ENCODE measurements at regions not wholly inside any gene's neighbourhood (a gene's known extent, or its start where the extent isn't known, plus 50 kb on each side); places are given as distances from the start of the nearest gene placed in this dataset.

- Mint-ChIP-seq H3K4me3 (no peak overlapping the region), H3K27ac (no peak overlapping the region), H3K36me3 (ENCODE audit: low read depth) (peaks cover 6% of the 10 kb centered on the region), H3K4me1 (peaks cover 11% of the 10 kb centered on the region), H3K9me3 (peaks cover 11% of the 10 kb centered on the region), H3K27me3 (peaks cover 2% of the 10 kb centered on the region)
- POLR2A ChIA-PET, result interaction anchor here (0.8 kb wide), 1 partner anchor 8 kb away, joined by 3 read pairs; no protein-coding TSS in a partner anchor
- CTCF ChIA-PET, result interaction anchor here (0.6 kb wide), 1 partner anchor 316 kb away, joined by 3 read pairs; no protein-coding TSS in a partner anchor
- no peak for DNase-seq
Observed at GRCh38 chr2:2610751-2611150, 279.7 kb upstream of the MYT1L start.

DNA sequence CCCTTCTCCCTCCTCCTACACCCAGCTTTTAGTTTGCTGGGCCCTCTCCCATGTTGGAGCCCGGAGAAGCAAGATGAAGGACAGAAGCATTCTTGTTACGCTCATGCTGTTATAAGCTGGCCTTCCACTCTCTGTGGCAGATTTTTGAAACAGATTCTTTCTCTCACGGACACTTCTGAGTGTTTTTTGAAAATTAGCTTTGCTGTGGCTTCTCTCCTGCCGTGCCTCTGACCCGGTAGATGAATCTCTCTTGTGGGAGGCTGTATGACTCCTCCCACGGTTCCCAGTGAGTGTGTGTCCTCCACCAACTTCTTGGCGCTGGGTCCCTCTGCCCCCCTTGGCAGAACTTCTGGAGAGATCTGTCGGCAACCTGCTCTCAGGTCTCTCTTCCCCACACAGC is 269.3 kb upstream of the MYT1L start:
- peaks cover 3% of the 10 kb centered on the region for H3K9me3 Mint-ChIP-seq
- CTCF ChIA-PET, result no interaction called here
- no peak for DNase-seq
- H3K27me3 Mint-ChIP-seq, result no peaks in the 10 kb centered on the region
- no peaks in the 10 kb centered on the region for H3K4me1 Mint-ChIP-seq
- H3K27ac Mint-ChIP-seq, result no peak overlapping the region
- H3K4me3 Mint-ChIP-seq, result no peak overlapping the region
- POLR2A ChIA-PET, result no interaction called here
- H3K36me3 Mint-ChIP-seq (ENCODE audit: low read depth), result no peaks in the 10 kb centered on the region

DNA sequence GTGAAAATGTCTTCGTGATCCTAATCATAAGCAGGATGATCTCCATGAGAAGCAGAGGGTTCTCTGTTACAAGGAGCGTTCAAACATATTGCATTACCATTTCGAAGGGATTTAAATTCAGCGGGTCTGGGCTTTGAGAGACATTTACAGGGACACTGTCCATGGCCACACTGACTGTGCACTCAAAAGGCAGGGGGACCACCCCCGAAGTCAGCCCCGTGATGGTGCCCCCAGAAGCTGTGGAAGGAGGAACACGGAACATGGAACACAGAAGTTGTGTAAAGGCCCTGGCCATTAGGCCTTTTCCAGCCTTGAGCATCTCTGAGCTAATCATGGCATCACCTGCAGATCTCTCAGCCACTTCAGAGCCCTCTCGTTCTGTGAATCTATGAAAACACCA is 268.4 kb upstream of the MYT1L start:
- no peak overlapping the region for H3K27ac Mint-ChIP-seq
- CTCF ChIA-PET, result interaction anchor here (1.7 kb wide), 1 partner anchor 12 kb away, joined by 6 read pairs; no protein-coding TSS in a partner anchor
- no peaks in the 10 kb centered on the region for H3K4me1 Mint-ChIP-seq
- no peak overlapping the region for H3K4me3 Mint-ChIP-seq
- no peaks in the 10 kb centered on the region for H3K27me3 Mint-ChIP-seq
- H3K36me3 Mint-ChIP-seq (ENCODE audit: low read depth), result no peaks in the 10 kb centered on the region
- no peak for DNase-seq
- POLR2A ChIA-PET, result no interaction called here
- peaks cover 3% of the 10 kb centered on the region for H3K9me3 Mint-ChIP-seq

- ChIA-PET POLR2A (no interaction called here), CTCF (interaction anchor here (1.7 kb wide), 1 partner anchor 10 kb away, joined by 6 read pairs; no protein-coding TSS in a partner anchor)
- H3K4me3 Mint-ChIP-seq, result no peak overlapping the region
- no peaks in the 10 kb centered on the region for H3K36me3 Mint-ChIP-seq (ENCODE audit: low read depth)
- peaks cover 3% of the 10 kb centered on the region for H3K27me3 Mint-ChIP-seq
- no peak for DNase-seq
- H3K27ac Mint-ChIP-seq, result no peak overlapping the region
- H3K4me1 Mint-ChIP-seq, result no peaks in the 10 kb centered on the region
- H3K9me3 Mint-ChIP-seq, result peaks cover 3% of the 10 kb centered on the region
Observed at GRCh38 chr2:2597712-2598111, 266.6 kb upstream of the MYT1L start.

- peaks cover 3% of the 10 kb centered on the region for H3K9me3 Mint-ChIP-seq
- CTCF ChIA-PET, result no interaction called here
- H3K27me3 Mint-ChIP-seq, result peaks cover 6% of the 10 kb centered on the region
- H3K27ac Mint-ChIP-seq, result no peak overlapping the region
- H3K4me3 Mint-ChIP-seq, result no peak overlapping the region
- DNase-seq, result no peak
- H3K4me1 Mint-ChIP-seq, result no peaks in the 10 kb centered on the region
- no peaks in the 10 kb centered on the region for H3K36me3 Mint-ChIP-seq (ENCODE audit: low read depth)
- POLR2A ChIA-PET, result no interaction called here
Observed at GRCh38 chr2:2591542-2591940, 260.5 kb upstream of the MYT1L start.

GRCh38 chr2:2590841-2591541 is 259.9 kb upstream of the MYT1L start:
- Mint-ChIP-seq H3K9me3 (peaks cover 2% of the 10 kb centered on the region), H3K4me1 (no peaks in the 10 kb centered on the region), H3K4me3 (no peak overlapping the region), H3K27ac (no peak overlapping the region), H3K27me3 (peaks cover 6% of the 10 kb centered on the region), H3K36me3 (ENCODE audit: low read depth) (no peaks in the 10 kb centered on the region)
- POLR2A ChIA-PET, result interaction anchor here (0.7 kb wide), 1 partner anchor 362 kb away, joined by 3 read pairs; no protein-coding TSS in a partner anchor
- CTCF ChIA-PET, result no interaction called here
- no peak for DNase-seq

DNA sequence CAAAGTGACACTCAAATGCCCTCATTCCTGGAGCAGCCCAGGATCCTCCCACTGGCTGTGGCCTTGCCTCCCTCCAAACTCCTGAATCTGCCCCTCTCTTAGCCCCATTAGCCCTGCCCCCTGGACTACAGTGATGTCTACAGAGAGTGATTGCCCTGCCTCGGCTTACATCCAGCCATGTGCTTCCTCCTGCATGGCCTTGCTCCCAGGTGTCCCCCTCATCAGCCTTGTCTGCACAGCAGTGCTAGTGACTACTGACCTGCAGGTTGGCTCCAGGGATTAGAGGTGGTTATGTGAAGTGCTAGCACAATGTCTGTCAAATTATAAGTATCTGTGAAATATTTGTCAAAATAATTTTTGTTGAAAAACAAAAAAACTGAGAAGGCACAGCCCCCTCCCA is 259.1 kb upstream of the MYT1L start:
- H3K4me3 Mint-ChIP-seq, result no peak overlapping the region

GRCh38 chr2:2588777-2589176 is 257.7 kb upstream of the MYT1L start:
- H3K4me1 Mint-ChIP-seq, result no peaks in the 10 kb centered on the region
- no peak overlapping the region for H3K27ac Mint-ChIP-seq
- CTCF ChIA-PET, result interaction anchor here (2.4 kb wide), 1 partner anchor 10 kb away, joined by 6 read pairs; no protein-coding TSS in a partner anchor
- no peak overlapping the region for H3K4me3 Mint-ChIP-seq
- no peak for DNase-seq
- no peaks in the 10 kb centered on the region for H3K9me3 Mint-ChIP-seq
- peaks cover 3% of the 10 kb centered on the region for H3K27me3 Mint-ChIP-seq
- POLR2A ChIA-PET, result no interaction called here
- no peaks in the 10 kb centered on the region for H3K36me3 Mint-ChIP-seq (ENCODE audit: low read depth)

More for the DNA sequence above, 259.1 kb upstream of the MYT1L start:
- Mint-ChIP-seq H3K4me1 (no peaks in the 10 kb centered on the region), H3K9me3 (no peaks in the 10 kb centered on the region), H3K27ac (no peak overlapping the region), H3K36me3 (ENCODE audit: low read depth) (no peaks in the 10 kb centered on the region), H3K27me3 (peaks cover 6% of the 10 kb centered on the region)
- ChIA-PET POLR2A (no interaction called here), CTCF (no interaction called here)
- DNase-seq, result no peak

DNA sequence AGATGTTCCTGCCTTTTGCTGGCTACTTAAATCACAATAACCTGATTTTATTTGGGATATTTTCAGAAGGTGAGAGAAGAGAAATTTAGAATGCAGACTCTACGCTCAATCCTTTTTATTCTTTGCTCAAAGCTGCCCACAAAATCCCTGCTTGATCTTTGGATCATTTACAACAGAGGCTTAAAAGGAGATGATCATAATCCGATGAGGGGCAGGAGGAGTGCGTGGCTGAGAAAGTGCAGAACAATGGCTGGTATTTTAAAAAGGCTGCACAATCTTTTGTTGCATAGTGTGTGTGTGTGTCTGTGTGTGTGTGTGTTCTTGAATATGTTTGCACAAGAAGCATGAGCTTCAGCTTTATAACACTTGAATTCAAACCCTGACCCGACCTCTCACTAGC is 256.3 kb upstream of the MYT1L start:
- no peaks in the 10 kb centered on the region for H3K9me3 Mint-ChIP-seq
- no peaks in the 10 kb centered on the region for H3K36me3 Mint-ChIP-seq (ENCODE audit: low read depth)
- no peaks in the 10 kb centered on the region for H3K4me1 Mint-ChIP-seq
- H3K27ac Mint-ChIP-seq, result no peak overlapping the region
- no peak for DNase-seq
- POLR2A ChIA-PET, result no interaction called here
- CTCF ChIA-PET, result interaction anchor here (2.4 kb wide), 1 partner anchor 11 kb away, joined by 6 read pairs; no protein-coding TSS in a partner anchor
- no peak overlapping the region for H3K4me3 Mint-ChIP-seq
- peaks cover under 1% of the 10 kb centered on the region for H3K27me3 Mint-ChIP-seq

DNA sequence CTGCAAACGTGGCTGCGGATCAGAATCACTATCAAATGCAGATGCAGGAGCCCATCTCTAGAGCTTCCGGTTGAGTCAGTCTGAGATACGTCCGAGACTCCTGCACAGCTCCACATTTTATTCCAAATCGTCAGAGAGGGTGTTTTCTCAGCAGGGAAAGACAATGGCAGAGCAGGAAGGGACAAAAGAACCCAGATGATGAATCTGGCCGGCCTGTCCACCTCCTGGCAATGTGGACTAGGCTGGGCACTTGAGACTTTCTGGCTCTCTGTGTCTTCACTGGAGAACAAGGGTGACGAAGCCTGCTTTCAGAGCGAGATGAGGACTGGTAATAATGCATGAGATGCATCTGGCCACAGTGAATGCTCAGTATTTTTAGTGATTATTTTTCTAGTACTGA is 255.9 kb upstream of the MYT1L start:
- no peak for DNase-seq
- H3K9me3 Mint-ChIP-seq, result no peaks in the 10 kb centered on the region
- CTCF ChIA-PET, result interaction anchor here (2.4 kb wide), 1 partner anchor 11 kb away, joined by 6 read pairs; no protein-coding TSS in a partner anchor
- no peak overlapping the region for H3K27ac Mint-ChIP-seq
- H3K36me3 Mint-ChIP-seq (ENCODE audit: low read depth), result no peaks in the 10 kb centered on the region
- no peaks in the 10 kb centered on the region for H3K27me3 Mint-ChIP-seq
- H3K4me3 Mint-ChIP-seq, result no peak overlapping the region
- POLR2A ChIA-PET, result no interaction called here
- no peaks in the 10 kb centered on the region for H3K4me1 Mint-ChIP-seq

- no peak overlapping the region for H3K27ac Mint-ChIP-seq
- CTCF ChIA-PET, result no interaction called here
- no peaks in the 10 kb centered on the region for H3K9me3 Mint-ChIP-seq
- H3K36me3 Mint-ChIP-seq (ENCODE audit: low read depth), result no peaks in the 10 kb centered on the region
- no peak for DNase-seq
- H3K4me3 Mint-ChIP-seq, result no peak overlapping the region
- POLR2A ChIA-PET, result no interaction called here
- no peaks in the 10 kb centered on the region for H3K4me1 Mint-ChIP-seq
- H3K27me3 Mint-ChIP-seq, result no peaks in the 10 kb centered on the region
Observed at GRCh38 chr2:2586068-2586776, 255.1 kb upstream of the MYT1L start.

DNA sequence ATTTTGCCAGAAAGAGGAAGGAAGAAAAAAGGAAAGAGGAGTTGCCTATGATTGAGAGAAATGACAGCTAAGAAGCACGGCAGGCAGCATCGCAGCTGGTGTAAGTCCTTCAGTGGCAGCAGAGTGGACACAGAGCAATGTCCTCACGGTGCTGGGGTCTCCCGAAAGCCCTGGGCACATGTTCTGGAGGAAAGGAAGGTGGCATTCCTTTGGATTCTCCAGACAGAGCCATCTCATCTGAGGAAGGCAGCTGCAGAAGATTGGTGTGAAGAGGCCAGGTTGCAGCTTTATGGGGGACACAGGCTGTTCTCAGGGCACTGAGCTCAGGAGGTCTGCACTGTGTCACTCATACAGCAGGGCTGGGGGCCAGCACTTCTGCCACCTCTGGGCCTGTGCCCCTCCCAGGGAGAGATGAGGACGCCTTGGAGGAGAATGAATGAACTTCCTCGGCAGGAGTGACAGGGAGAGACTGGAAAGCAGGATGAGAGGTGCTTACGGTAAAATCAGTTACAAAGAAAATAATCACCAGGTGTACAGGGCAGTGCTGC is 252.0 kb upstream of the MYT1L start:
- H3K27ac Mint-ChIP-seq, result no peak overlapping the region
- H3K4me3 Mint-ChIP-seq, result no peak overlapping the region
- H3K9me3 Mint-ChIP-seq, result no peaks in the 10 kb centered on the region
- H3K4me1 Mint-ChIP-seq, result no peaks in the 10 kb centered on the region
- H3K36me3 Mint-ChIP-seq (ENCODE audit: low read depth), result no peaks in the 10 kb centered on the region
- CTCF ChIA-PET, result no interaction called here
- H3K27me3 Mint-ChIP-seq, result no peaks in the 10 kb centered on the region
- DNase-seq, result no peak
- POLR2A ChIA-PET, result no interaction called here

DNA sequence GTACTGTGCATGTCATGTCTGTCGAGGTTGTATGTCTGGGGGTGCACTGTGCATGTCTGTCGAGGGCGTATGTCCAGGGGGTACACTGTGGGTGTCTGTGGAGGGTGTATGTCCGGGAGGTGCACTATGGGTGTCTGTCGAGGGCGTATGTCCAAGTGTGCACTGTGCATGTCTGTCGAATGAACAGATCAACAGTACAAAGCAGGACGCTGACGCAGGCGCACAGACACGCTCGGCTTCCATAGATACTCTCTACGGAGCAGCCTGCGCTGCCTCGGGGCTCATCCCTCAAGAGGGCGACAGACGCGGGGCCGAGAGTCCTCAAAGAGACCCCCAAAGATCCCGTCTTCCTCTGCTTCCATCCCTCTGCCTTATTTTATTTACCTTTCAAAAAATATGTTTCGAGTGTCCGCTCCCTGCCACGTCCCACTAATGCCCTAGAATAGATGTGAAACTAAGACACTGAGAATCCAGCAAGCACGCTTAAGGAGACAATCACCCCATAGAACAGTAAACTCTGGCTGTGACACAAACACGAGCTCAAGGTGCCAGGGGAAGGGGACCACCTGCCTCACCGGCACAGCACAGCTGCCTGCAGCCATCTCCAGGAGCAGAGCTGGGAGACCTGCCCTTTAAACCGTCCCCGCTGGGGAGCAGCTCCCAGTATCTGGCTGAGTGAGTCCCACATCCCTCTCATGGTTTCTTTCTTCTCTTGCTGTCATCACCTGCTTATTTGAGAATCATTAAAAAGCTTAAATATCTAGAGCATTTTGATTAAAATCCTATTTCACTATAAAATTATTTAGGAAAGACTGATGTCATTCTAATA is 250.5 kb upstream of the MYT1L start:
- H3K4me3 Mint-ChIP-seq, result no peak overlapping the region
- H3K9me3 Mint-ChIP-seq, result no peaks in the 10 kb centered on the region
- POLR2A ChIA-PET, result no interaction called here
- DNase-seq, result no peak
- no peak overlapping the region for H3K27ac Mint-ChIP-seq
- CTCF ChIA-PET, result no interaction called here
- no peaks in the 10 kb centered on the region for H3K36me3 Mint-ChIP-seq (ENCODE audit: low read depth)
- no peaks in the 10 kb centered on the region for H3K4me1 Mint-ChIP-seq
- no peaks in the 10 kb centered on the region for H3K27me3 Mint-ChIP-seq

Measured in activated CD4-positive, alpha-beta T cell treated with anti-CD3 and anti-CD28 coated beads, Interleukin-2, amount 10 ng/mL, durations not matched to agents 7 days and 5 days (primary cell).